RWPE1 (cell line): ENCODE measurements at regions not wholly inside any gene's neighbourhood (a gene's known extent, or its start where the extent isn't known, plus 50 kb on each side); places are given as distances from the start of the nearest gene placed in this dataset.

ENCODE experiments used
- CTCF ChIA-PET: fragments of 350-600 bp; sonication (Branson Sonifier 250); formaldehyde crosslinking; extraction: SDS; loops from one replicate; lab custom pipeline; 2021; lab: Yijun Ruan, JAX
- POLR2A ChIA-PET: fragments of 400-600 bp; formaldehyde crosslinking; extraction: SDS; loops from one replicate; lab custom pipeline; 2020; ENCODE audit warnings: antibody characterized with exemption; ENCODE audit not compliant: low non-redundant PET; lab: Yijun Ruan, JAX
- DNase-seq: peaks from one replicate; pipeline ENCODE4 v3.0.0; 2012; ENCODE audit warnings: low spot score
- H3K27ac ChIP-seq: fragments of 450-650 bp; 2 replicates; pipeline ENCODE4 v1.5.1; 2017
- TF ChIP-seq, protein P1 (sequence below): fragments of 450-650 bp; conservative IDR thresholded peaks from 2 replicates; pipeline ENCODE4 v1.5.1; 2017; ENCODE audit warnings: low read depth, mild to moderate bottlenecking

DNA sequence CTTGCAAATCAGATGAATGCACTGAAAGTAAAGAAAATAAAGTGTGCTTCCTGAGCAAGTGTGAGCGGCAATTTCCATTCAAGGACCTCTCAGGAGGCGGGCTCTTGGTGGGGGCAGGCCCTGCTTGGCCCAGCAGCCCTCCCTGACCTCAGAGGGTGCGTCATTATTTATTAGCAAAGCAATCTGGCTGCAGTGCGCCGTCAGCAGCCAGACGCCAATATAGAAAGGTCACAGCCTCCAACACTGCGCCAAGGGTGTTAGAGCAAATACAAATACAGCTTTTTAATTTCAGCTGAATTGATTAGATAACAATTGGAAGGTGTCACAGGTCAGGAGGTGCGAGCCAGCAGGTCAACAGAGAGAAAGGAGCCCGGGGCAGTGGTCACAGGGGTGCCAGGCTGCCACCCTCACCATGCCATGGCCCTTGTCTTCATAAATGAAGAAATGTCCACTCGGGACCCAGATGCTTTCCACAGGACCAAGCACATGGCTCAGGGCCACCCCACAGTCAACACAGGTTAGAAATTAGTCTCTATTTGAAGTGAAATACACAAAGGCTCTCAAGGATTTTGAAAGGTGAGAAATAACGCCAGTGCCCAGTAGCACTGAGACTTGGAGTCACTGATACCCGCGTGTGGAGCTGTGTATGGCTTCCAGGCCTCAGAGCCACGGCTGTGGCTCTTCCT is 309.8 kb downstream of the IRX2 start:
- POLR2A ChIA-PET, result no interaction called here
- TF ChIP-seq, protein P1, sequence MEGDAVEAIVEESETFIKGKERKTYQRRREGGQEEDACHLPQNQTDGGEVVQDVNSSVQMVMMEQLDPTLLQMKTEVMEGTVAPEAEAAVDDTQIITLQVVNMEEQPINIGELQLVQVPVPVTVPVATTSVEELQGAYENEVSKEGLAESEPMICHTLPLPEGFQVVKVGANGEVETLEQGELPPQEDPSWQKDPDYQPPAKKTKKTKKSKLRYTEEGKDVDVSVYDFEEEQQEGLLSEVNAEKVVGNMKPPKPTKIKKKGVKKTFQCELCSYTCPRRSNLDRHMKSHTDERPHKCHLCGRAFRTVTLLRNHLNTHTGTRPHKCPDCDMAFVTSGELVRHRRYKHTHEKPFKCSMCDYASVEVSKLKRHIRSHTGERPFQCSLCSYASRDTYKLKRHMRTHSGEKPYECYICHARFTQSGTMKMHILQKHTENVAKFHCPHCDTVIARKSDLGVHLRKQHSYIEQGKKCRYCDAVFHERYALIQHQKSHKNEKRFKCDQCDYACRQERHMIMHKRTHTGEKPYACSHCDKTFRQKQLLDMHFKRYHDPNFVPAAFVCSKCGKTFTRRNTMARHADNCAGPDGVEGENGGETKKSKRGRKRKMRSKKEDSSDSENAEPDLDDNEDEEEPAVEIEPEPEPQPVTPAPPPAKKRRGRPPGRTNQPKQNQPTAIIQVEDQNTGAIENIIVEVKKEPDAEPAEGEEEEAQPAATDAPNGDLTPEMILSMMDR, result no peak
- CTCF ChIA-PET, result no interaction called here
- no peak overlapping the region for H3K27ac ChIP-seq
- no peak for DNase-seq

DNA sequence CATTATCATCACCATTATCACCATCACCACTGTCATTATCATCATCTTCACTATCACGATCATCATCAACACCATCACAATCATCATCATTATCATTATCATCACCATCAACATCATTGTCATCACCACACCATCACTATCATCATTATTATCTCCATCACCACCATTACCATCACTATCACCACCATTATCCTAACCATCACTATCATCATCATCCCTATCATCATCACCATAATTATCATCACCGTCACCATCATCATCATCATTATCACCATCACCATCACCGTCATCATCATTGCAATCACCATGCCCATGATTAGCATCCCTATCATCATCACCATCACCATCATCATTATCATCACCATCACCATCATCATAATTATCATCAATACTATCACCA is 311.9 kb downstream of the IRX2 start:
- POLR2A ChIA-PET, result no interaction called here
- no peak for DNase-seq
- H3K27ac ChIP-seq, result no peak overlapping the region
- CTCF ChIA-PET, result no interaction called here
- TF ChIP-seq, protein P1, result no peak

DNA sequence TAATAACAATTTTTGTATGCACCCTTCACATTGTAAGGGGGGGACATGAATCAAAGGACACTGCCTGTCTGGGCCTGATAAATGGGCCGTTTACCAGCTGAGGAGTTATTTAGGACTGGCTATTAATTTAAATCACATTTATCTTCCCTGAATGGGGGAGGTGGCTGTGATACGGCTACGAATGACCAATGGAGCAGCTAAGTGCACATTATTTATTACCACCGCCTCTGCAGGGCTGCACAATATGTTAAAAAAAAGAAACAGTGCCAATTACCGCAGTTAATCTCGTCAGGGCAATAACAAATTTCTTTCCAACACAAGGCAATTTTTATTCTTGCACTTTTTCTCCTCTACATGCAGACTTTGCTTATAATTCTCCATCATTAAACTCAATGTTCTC is 318.4 kb downstream of the IRX2 start:
- TF ChIP-seq, protein P1, result no peak
- POLR2A ChIA-PET, result no interaction called here
- CTCF ChIA-PET, result no interaction called here
- no peak overlapping the region for H3K27ac ChIP-seq
- no peak for DNase-seq

DNA sequence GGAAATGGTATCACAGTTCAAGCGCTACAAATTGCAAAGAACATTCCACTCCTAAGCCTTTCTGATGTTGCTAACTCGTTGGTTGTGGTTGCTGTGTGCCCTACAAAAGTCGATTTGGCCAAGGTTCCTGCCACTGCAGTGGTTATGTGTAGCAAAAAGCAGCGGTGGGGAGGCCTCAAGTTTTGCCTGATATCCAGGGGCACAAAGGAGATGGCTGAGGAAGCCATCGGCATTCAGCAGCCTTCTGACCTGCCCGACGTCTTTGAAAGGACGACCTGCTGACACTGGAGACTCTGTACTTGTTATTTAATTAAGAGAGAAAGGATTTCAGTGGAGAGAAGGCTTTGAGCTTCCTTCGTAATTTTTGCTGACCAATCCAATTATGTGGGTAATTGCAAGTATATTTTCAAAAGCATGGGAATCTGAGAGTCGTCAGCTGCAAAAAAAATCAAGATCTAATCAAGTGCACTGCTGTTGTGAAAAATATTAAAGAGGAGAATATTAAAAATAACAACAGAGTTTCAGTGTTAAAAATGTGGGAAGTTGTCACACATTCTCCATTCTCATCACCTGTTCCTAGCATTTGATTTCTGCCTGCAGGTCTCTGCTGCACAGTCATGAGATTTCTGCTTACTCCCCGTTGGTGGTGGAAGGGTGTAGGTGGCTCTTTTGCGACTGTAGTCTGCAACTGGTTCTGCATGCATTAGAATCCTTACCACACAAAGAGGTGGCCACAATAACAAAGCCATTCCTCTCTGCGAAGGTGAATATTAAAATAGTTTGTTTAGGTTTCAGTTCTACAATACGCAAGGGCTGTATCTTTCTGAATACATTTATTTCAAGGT is 319.2 kb downstream of the IRX2 start:
- ChIA-PET CTCF (no interaction called here), POLR2A (no interaction called here)
- TF ChIP-seq, protein P1, result no peak
- DNase-seq, result no peak
- H3K27ac ChIP-seq, result no peak overlapping the region

DNA sequence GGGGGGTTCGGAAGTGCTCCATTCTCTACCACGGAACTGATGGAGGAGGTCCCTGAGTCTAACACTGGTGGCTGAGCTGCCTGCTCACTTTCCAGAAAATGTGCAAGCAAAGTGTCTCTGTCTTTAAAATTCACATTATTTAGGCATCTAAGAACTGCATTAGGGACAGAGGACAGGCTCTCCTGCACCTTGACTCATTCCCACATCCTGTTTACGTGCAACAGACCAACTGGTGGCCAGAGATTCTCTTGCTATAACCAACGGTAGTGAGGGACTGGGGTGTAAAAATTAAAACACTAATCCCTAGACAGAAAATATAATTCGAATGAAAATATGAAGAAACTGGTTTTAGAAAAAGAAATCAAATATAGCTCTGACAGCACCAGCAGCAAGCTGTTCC is 320.9 kb downstream of the IRX2 start:
- POLR2A ChIA-PET, result no interaction called here
- CTCF ChIA-PET, result interaction anchor here (0.7 kb wide), 1 partner anchor 42 kb away, joined by 6 read pairs; no protein-coding TSS in a partner anchor
- no peak overlapping the region for H3K27ac ChIP-seq
- TF ChIP-seq, protein P1, result no peak
- DNase-seq, result no peak

DNA sequence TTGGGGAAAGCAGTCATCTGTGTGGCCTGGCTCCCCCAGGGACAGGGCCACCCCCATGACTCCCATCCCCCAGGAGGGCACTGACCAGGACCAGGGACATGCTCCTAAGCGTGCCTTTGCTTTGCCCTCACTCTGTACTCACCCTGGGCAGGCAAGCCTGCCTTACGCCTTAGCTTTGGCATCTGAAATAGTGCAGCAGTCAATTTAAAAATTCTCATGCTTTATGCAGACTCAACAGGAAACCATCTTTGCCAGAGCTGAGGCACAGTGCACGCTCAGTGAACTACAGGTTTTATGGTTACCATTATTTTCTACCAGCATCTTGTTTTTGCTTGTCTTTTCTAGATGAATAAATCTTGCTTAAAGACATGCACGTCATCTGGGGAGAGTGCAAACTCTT is 323.5 kb downstream of the IRX2 start:
- TF ChIP-seq, protein P1, result no peak
- POLR2A ChIA-PET, result no interaction called here

More for the DNA sequence above, 323.5 kb downstream of the IRX2 start:
- DNase-seq, result no peak
- CTCF ChIA-PET, result no interaction called here
- H3K27ac ChIP-seq, result no peak overlapping the region
